ENCODE measurements at regions not wholly inside any gene's neighbourhood (a gene's known extent, or its start where the extent isn't known, plus 50 kb on each side); places are given as distances from the start of the nearest gene placed in this dataset.

- CTCF ChIA-PET (ENCODE audit: low intra/inter-chr PET ratio): no interaction called here
- H3K27ac ChIP-seq (ENCODE audit: extremely low read depth, low read depth, low read length): no peak overlapping the region
- H2AFZ ChIP-seq (ENCODE audit: low read depth, low read length): no peak overlapping the region
- H3K9me3 ChIP-seq (replicated peaks; ENCODE audit: control insufficient read depth, insufficient read depth, low read depth, low read length): no peaks in the 10 kb centered on the region
- no peak overlapping the region for H3K4me3 ChIP-seq
- H3K9ac ChIP-seq (ENCODE audit: insufficient read depth in 1 of 2, low read depth in 2 of 2, low read length in 2 of 2): no peak overlapping the region
- WGBS (ENCODE audit: insufficient coverage, low coverage, missing lambda C conversion rate): 20% methylated on average over 9 of the region's 9 CpGs
- ATAC-seq (no peak), DNase-seq (ENCODE audit: extremely low read depth in 1 of 4, low spot score in 3 of 4) (no peak), FAIRE-seq (no peak)
- peaks cover 2 to 14% of the 10 kb centered on the region in 2 experiments; a peak in 3 of 5 replicates for H3K4me1 ChIP-seq (replicated peaks in 1 of 2; ENCODE audit: control insufficient read depth in 2 of 2, insufficient read depth in 2 of 2, low read length in 2 of 2)
- H3K4me2 ChIP-seq (ENCODE audit: insufficient read depth, low read length): no peak overlapping the region
- H3K9me1 ChIP-seq (ENCODE audit: control insufficient read depth, insufficient read depth, low read length): no peaks in the 10 kb centered on the region
- no peaks in the 10 kb centered on the region for H3K79me2 ChIP-seq (ENCODE audit: control insufficient read depth, insufficient read depth, low read length)
- no peaks in the 10 kb centered on the region for H3K36me3 ChIP-seq (ENCODE audit: control insufficient read depth, insufficient read depth, low read length)
- in situ Hi-C loops (cut with MboI) (no loop called here), intact Hi-C loops (cut with micrococcal nuclease) (no loop called here)
- POLR2A ChIA-PET: no interaction called here
- no peaks in the 10 kb centered on the region for H4K20me1 ChIP-seq (replicated peaks; ENCODE audit: control insufficient read depth, insufficient read depth, low read length)
- H3K27me3 ChIP-seq (ENCODE audit: control insufficient read depth in 2 of 2, insufficient read depth in 2 of 2, low read length in 2 of 2): 0 out of 5 replicates have a peak, but pooled peaks cover 2 to 7% of the 10 kb centered on the region in 2 experiments
- no TSS peak for BruUV-seq (replicated peaks)
- TF ChIP-seq THRB (CRISPR knock-in tag; conservative IDR thresholded peaks at IDR 0.05) (no peak), YY1 (IDR thresholded peaks at IDR 0.05; ENCODE audit: borderline replicate concordance in 1 of 3, control insufficient read depth in 1 of 3, extremely low read depth in 1 of 3, insufficient read depth in 3 of 3, insufficient read length in 1 of 3, insufficient replicate concordance in 2 of 3, low read depth in 1 of 3, low read length in 2 of 3) (peak in 1 of 3 experiments; percentile 10), HDAC1 (IDR thresholded peaks at IDR 0.05) (no peak), PHF21A (IDR thresholded peaks at IDR 0.05; ENCODE audit: borderline replicate concordance, low read depth) (no peak), FOSL1 (tag; conservative IDR thresholded peaks at IDR 0.05) (no peak), RBM25 (IDR thresholded peaks at IDR 0.05; ENCODE audit: low read depth, low read length, severe bottlenecking) (peak; percentile 88), ADNP (tag; IDR thresholded peaks at IDR 0.05) (peak; percentile 88), PHF20 (IDR thresholded peaks at IDR 0.05; ENCODE audit: partially characterized antibody) (no peak), SIRT6 (IDR thresholded peaks at IDR 0.05; ENCODE audit: low read depth, low read length) (no peak), SAFB2 (IDR thresholded peaks at IDR 0.05; ENCODE audit: borderline replicate concordance, low read depth, low read length, severe bottlenecking) (no peak), SMARCE1 (IDR thresholded peaks at IDR 0.05) (no peak), SOX6 (IDR thresholded peaks at IDR 0.05) (no peak), CHD4 (IDR thresholded peaks at IDR 0.05; ENCODE audit: insufficient read depth, insufficient replicate concordance, low read depth, low read length, poor library complexity, severe bottlenecking) (peak; percentile 86), SRF (CRISPR knock-in tag; IDR thresholded peaks at IDR 0.05) (no peak), ZNF695 (CRISPR knock-in tag; IDR thresholded peaks at IDR 0.05) (no peak)
- TF ChIP-seq, protein P1, sequence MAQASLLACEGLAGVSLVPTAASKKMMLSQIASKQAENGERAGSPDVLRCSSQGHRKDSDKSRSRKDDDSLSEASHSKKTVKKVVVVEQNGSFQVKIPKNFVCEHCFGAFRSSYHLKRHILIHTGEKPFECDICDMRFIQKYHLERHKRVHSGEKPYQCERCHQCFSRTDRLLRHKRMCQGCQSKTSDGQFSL (CRISPR knock-in tag; IDR thresholded peaks at IDR 0.05): 0 out of 2 replicates have a peak, but pooled peaks have one; percentile 38
- TF ChIP-seq, protein P1 (tag; IDR thresholded peaks at IDR 0.05): no peak
Observed at GRCh38 chr20:50401587-50402418, 108.4 kb upstream of the PTPN1 start.

All from K562 (cell line).